ENCODE measurements at regions not wholly inside any gene's neighbourhood (a gene's known extent, or its start where the extent isn't known, plus 50 kb on each side); places are given as distances from the start of the nearest gene placed in this dataset.

DNA sequence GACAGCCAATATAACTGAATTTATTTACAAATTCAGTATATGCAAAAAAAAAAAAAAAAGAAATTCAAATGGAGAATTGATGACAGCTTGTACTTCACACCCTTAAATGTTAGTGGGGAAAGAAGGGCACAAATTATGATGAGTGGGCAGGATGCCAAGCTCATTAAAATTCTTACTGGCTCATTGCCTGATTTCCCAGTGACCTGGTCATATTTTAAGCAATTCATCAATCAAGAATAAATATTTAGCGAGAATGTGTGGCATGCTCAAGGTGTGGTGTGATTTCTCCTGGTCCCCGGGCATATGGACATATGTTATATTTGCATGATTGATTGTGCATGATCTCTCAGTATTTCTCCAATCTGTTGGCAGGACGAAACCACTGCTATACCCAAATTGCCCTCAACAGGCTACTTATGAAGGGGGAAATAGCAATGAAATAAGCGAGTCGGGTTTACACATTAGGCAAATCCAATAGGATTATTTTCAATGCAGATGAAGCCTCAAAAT lies 883.0 kb downstream of the LRRTM4 start:
- Histone ChIP-seq H3K4me3 (ENCODE audit: low read depth, low read length) (no peak overlapping the region), H3K27ac (ENCODE audit: low read depth) (no peak overlapping the region), H3K36me3 (ENCODE audit: insufficient read depth) (no peaks in the 10 kb centered on the region), H3K4me1 (ENCODE audit: insufficient read depth) (no peaks in the 10 kb centered on the region)
- no peak for DNase-seq (ENCODE audit: extremely low spot score)
- 75% methylated on average over 5 of the region's 5 CpGs for WGBS

DNA sequence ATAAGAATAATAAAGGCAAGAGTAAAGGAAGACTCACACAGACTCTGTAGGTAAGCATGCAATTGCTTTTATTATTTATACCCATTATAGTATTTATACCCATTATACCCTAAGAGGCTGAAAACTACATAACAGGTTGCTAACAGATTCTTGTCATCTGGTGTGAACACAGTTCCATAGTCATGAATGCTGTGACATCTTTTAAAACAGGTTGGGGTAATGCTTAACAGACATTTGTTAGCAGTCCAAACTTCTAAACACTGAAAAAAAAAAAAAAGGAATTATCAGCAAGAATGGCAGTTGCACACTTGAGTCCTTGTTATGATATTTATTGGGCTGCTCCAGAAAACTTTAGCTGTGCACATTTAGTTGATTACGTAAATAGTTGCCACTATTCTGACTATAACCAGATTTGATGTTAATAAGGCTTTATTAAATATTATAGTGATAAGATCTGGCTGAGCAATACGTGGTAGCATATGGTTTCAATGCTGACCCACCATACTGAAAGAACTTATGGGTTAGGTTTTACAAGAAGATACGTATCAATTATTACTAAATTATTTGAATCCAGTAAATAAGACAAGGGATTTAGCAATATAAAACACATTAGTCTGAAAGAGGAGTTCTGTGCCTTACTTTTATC lies 888.8 kb downstream of the LRRTM4 start:
- DNase-seq (ENCODE audit: extremely low spot score), result no peak
- Histone ChIP-seq H3K27ac (ENCODE audit: low read depth) (no peak overlapping the region), H3K36me3 (ENCODE audit: insufficient read depth) (no peaks in the 10 kb centered on the region), H3K4me1 (ENCODE audit: insufficient read depth) (no peaks in the 10 kb centered on the region), H3K4me3 (ENCODE audit: low read depth, low read length) (no peak overlapping the region)
- 67% methylated on average over 3 of the region's 3 CpGs for WGBS

GRCh38 chr2:76625101-76625500 lies 897.1 kb downstream of the LRRTM4 start:
- no peaks in the 10 kb centered on the region for H3K4me1 ChIP-seq (ENCODE audit: insufficient read depth)
- no peak for DNase-seq (ENCODE audit: extremely low spot score)
- no peaks in the 10 kb centered on the region for H3K36me3 ChIP-seq (ENCODE audit: insufficient read depth)
- no peak overlapping the region for H3K4me3 ChIP-seq (ENCODE audit: low read depth, low read length)
- WGBS, result 74% methylated on average over 3 of the region's 3 CpGs
- H3K27ac ChIP-seq (ENCODE audit: low read depth), result no peak overlapping the region

- Histone ChIP-seq H3K36me3 (ENCODE audit: insufficient read depth) (no peaks in the 10 kb centered on the region), H3K4me3 (ENCODE audit: low read depth, low read length) (no peak overlapping the region), H3K4me1 (ENCODE audit: insufficient read depth) (no peaks in the 10 kb centered on the region), H3K27ac (ENCODE audit: low read depth) (no peak overlapping the region)
- DNase-seq (ENCODE audit: extremely low spot score), result no peak
Measured at GRCh38 chr2:76613330-76613729, 902.6 kb upstream of the GCFC2 start.

DNA sequence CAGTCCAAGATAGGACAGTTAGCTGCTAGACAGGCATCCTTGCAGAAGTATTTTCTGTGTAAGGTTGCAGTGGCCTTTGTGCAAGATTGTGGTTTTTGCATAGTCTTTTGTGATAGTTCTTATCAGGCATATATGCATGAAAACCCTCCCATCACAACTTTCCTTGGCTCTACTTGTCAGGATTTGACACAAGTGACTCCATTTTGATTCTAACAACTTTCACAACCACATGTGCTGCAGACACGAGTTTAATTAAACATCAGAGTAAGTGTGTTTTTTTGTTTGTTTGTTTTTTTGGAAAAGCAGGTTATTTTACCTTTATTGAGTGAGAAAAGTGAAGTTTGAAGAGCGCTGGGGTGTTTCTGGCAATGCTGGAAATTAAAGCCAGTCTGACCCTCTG lies 902.0 kb upstream of the GCFC2 start:
- H3K4me1 ChIP-seq (ENCODE audit: insufficient read depth), result no peaks in the 10 kb centered on the region
- no peak overlapping the region for H3K27ac ChIP-seq (ENCODE audit: low read depth)
- no peak overlapping the region for H3K4me3 ChIP-seq (ENCODE audit: low read depth, low read length)
- DNase-seq (ENCODE audit: extremely low spot score), result no peak
- WGBS, result 72% methylated on average over 2 of the region's 2 CpGs
- no peaks in the 10 kb centered on the region for H3K36me3 ChIP-seq (ENCODE audit: insufficient read depth)

DNA sequence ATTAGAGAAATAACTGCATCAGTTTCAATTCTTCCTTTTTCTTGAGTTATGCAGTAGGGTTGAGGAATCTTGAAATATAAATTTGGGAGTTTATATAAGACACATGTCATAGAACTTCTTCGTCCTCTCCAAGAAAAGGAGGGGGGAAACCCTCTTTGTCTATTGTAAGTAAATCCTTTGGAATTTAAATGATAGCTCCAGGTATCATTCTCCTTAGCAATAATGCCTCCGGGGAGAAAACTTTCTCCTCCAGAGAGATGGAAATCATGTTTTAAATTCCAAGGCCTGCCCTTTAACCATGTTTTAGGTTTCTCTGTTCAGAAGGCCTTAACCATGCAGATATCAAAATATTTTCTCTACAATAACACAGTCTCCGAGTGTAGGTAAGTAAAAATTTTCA lies 899.7 kb upstream of the GCFC2 start:
- no peaks in the 10 kb centered on the region for H3K36me3 ChIP-seq (ENCODE audit: insufficient read depth)
- H3K27ac ChIP-seq (ENCODE audit: low read depth), result no peak overlapping the region
- H3K4me1 ChIP-seq (ENCODE audit: insufficient read depth), result no peaks in the 10 kb centered on the region
- no peak overlapping the region for H3K4me3 ChIP-seq (ENCODE audit: low read depth, low read length)
- no peak for DNase-seq (ENCODE audit: extremely low spot score)
- WGBS, result 59% methylated on average over 3 of the region's 3 CpGs

GRCh38 chr2:76599732-76600368 lies 889.1 kb upstream of the GCFC2 start:
- Histone ChIP-seq H3K4me1 (ENCODE audit: insufficient read depth) (no peaks in the 10 kb centered on the region), H3K27ac (ENCODE audit: low read depth) (no peak overlapping the region), H3K4me3 (ENCODE audit: low read depth, low read length) (no peak overlapping the region), H3K36me3 (ENCODE audit: insufficient read depth) (no peaks in the 10 kb centered on the region)
- peak; percentile 46 for DNase-seq (ENCODE audit: extremely low spot score)
- WGBS, result 15% methylated on average over 4 of the region's 4 CpGs

- 72% methylated on average over 3 of the region's 3 CpGs for WGBS
- no peak overlapping the region for H3K27ac ChIP-seq (ENCODE audit: low read depth)
Measured at GRCh38 chr2:76584474-76584873, 873.8 kb upstream of the GCFC2 start.

DNA sequence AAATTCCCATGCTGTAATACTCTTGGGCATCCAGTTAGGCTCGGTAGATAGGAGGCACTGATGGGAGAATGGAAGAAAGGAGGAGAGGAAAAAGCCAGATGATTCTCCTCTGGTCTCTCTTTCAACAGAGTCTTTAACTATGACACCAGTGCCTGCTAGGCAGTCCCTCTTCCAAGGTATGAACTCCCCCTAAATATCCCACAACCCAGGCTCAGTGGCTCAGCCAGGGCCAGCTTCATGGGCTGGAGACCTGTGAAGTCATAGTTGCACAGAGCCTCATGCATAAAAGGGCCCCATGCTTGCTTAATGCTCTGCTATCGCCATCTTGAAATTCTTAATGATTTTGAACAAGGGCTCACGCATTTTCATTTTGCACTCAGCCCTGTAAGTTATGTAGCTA lies 869.2 kb upstream of the GCFC2 start:
- H3K4me1 ChIP-seq (ENCODE audit: insufficient read depth), result no peaks in the 10 kb centered on the region
- DNase-seq (ENCODE audit: extremely low spot score), result no peak
- no peaks in the 10 kb centered on the region for H3K36me3 ChIP-seq (ENCODE audit: insufficient read depth)
- WGBS, result 91% methylated on average over 3 of the region's 3 CpGs
- H3K4me3 ChIP-seq (ENCODE audit: low read depth, low read length), result no peak overlapping the region
- H3K27ac ChIP-seq (ENCODE audit: low read depth), result no peak overlapping the region

More at GRCh38 chr2:76584474-76584873, 873.8 kb upstream of the GCFC2 start:
- Histone ChIP-seq H3K4me1 (ENCODE audit: insufficient read depth) (no peaks in the 10 kb centered on the region), H3K4me3 (ENCODE audit: low read depth, low read length) (no peak overlapping the region), H3K36me3 (ENCODE audit: insufficient read depth) (no peaks in the 10 kb centered on the region)
- DNase-seq (ENCODE audit: extremely low spot score), result no peak

GRCh38 chr2:76572981-76573380 lies 862.3 kb upstream of the GCFC2 start:
- no peak for DNase-seq (ENCODE audit: extremely low spot score)
- WGBS, result 75% methylated on average over 2 of the region's 2 CpGs
- H3K4me1 ChIP-seq (ENCODE audit: insufficient read depth), result no peaks in the 10 kb centered on the region
- H3K4me3 ChIP-seq (ENCODE audit: low read depth, low read length), result no peak overlapping the region
- H3K27ac ChIP-seq (ENCODE audit: low read depth), result no peak overlapping the region
- H3K36me3 ChIP-seq (ENCODE audit: insufficient read depth), result no peaks in the 10 kb centered on the region

DNA sequence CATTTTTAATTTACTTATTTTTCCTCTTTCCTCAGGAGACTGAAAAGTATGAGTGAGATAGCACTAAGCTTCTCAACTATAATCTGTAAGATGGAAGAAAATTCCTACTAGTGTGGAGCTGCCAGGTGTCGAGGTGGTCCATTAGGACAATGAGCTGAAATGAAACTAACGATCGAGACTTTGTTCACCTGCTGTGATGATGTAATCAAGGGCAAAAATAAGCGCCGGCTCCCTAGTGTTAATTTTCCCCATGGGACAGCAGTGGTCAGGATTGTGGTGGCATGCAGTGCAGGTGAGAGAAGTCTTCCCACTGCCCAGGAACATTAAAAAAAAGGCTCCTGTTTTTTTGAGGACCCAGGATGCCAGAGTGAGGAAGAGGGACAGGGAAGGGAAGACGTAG lies 859.1 kb upstream of the GCFC2 start:
- WGBS, result 62% methylated on average over 6 of the region's 6 CpGs
- DNase-seq (ENCODE audit: extremely low spot score), result no peak
- Histone ChIP-seq H3K4me1 (ENCODE audit: insufficient read depth) (no peaks in the 10 kb centered on the region), H3K27ac (ENCODE audit: low read depth) (no peak overlapping the region), H3K4me3 (ENCODE audit: low read depth, low read length) (no peak overlapping the region), H3K36me3 (ENCODE audit: insufficient read depth) (no peaks in the 10 kb centered on the region)

GRCh38 chr2:76567478-76567877 lies 856.8 kb upstream of the GCFC2 start:
- 82% methylated on average over 5 of the region's 5 CpGs for WGBS
- Histone ChIP-seq H3K36me3 (ENCODE audit: insufficient read depth) (no peaks in the 10 kb centered on the region), H3K27ac (ENCODE audit: low read depth) (no peak overlapping the region), H3K4me1 (ENCODE audit: insufficient read depth) (no peaks in the 10 kb centered on the region), H3K4me3 (ENCODE audit: low read depth, low read length) (no peak overlapping the region)
- no peak for DNase-seq (ENCODE audit: extremely low spot score)

GRCh38 chr2:76564734-76565133 lies 854.0 kb upstream of the GCFC2 start:
- no peak for DNase-seq (ENCODE audit: extremely low spot score)
- Histone ChIP-seq H3K36me3 (ENCODE audit: insufficient read depth) (no peaks in the 10 kb centered on the region), H3K4me3 (ENCODE audit: low read depth, low read length) (no peak overlapping the region), H3K4me1 (ENCODE audit: insufficient read depth) (no peaks in the 10 kb centered on the region), H3K27ac (ENCODE audit: low read depth) (no peak overlapping the region)
- WGBS, result 68% methylated on average over 2 of the region's 2 CpGs

GRCh38 chr2:76563730-76564129 lies 853.0 kb upstream of the GCFC2 start:
- 91% methylated on average over 9 of the region's 9 CpGs for WGBS
- Histone ChIP-seq H3K4me1 (ENCODE audit: insufficient read depth) (no peaks in the 10 kb centered on the region), H3K36me3 (ENCODE audit: insufficient read depth) (no peaks in the 10 kb centered on the region), H3K4me3 (ENCODE audit: low read depth, low read length) (no peak overlapping the region), H3K27ac (ENCODE audit: low read depth) (no peak overlapping the region)
- no peak for DNase-seq (ENCODE audit: extremely low spot score)
